ENCODE measurements at regions not wholly inside any gene's neighbourhood (a gene's known extent, or its start where the extent isn't known, plus 50 kb on each side); places are given as distances from the start of the nearest gene placed in this dataset.

DNA sequence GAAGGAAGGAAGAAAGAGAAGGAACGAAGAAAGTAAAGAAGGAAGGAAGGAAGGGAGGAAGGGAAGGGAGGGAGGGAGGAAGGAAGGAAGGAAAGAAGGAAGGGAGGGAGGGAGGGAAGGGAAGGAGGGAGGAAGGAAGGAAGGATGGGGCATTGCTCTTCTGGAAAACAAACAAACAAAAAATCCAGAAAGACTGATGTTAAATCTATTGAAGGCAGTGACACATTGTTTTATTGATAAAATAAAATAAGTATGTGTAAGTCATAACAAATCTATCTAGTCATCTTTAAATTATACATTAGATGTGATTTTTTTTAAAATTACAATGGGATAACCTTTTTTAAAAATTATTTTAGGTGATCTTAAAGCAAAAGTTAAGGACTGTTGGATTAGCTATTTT, 1245.5 kb downstream of the STIM2 start:
- TF ChIP-seq, protein P1, sequence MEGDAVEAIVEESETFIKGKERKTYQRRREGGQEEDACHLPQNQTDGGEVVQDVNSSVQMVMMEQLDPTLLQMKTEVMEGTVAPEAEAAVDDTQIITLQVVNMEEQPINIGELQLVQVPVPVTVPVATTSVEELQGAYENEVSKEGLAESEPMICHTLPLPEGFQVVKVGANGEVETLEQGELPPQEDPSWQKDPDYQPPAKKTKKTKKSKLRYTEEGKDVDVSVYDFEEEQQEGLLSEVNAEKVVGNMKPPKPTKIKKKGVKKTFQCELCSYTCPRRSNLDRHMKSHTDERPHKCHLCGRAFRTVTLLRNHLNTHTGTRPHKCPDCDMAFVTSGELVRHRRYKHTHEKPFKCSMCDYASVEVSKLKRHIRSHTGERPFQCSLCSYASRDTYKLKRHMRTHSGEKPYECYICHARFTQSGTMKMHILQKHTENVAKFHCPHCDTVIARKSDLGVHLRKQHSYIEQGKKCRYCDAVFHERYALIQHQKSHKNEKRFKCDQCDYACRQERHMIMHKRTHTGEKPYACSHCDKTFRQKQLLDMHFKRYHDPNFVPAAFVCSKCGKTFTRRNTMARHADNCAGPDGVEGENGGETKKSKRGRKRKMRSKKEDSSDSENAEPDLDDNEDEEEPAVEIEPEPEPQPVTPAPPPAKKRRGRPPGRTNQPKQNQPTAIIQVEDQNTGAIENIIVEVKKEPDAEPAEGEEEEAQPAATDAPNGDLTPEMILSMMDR (conservative IDR thresholded peaks at IDR 0.05; ENCODE audit: low read depth in 2 of 2): no peak
- no peak for TF ChIP-seq EZH2phosphoT487 (IDR thresholded peaks at IDR 0.05; ENCODE audit: unreplicated experiment)
- no peak for TF ChIP-seq EZH2 (IDR thresholded peaks at IDR 0.05; ENCODE audit: low read depth, unreplicated experiment)
- TF ChIP-seq JUNB (IDR thresholded peaks at IDR 0.05; ENCODE audit: unreplicated experiment): no peak
- no peak for TF ChIP-seq POLR2AphosphoS5 (IDR thresholded peaks at IDR 0.05; ENCODE audit: low read depth)
